ENCODE measurements at regions not wholly inside any gene's neighbourhood (a gene's known extent, or its start where the extent isn't known, plus 50 kb on each side); places are given as distances from the start of the nearest gene placed in this dataset.

- Histone ChIP-seq H3K27me3 (replicated peaks in 1 of 2; ENCODE audit: control insufficient read depth in 2 of 2, insufficient read depth in 2 of 2, low read length in 1 of 2) (no peaks in the 10 kb centered on the region), H3K4me2 (ENCODE audit: control insufficient read depth, insufficient read depth) (no peak overlapping the region), H2AFZ (ENCODE audit: control insufficient read depth, low read depth, low read length) (no peak overlapping the region), H3K4me3 (no peak overlapping the region), H3K9me3 (replicated peaks; ENCODE audit: control insufficient read depth, insufficient read depth, low read length) (no peaks in the 10 kb centered on the region), H3K79me2 (ENCODE audit: control insufficient read depth, insufficient read depth, low read length) (no peaks in the 10 kb centered on the region), H3K9ac (ENCODE audit: control insufficient read depth, insufficient read depth, low read length) (no peak overlapping the region), H4K20me1 (ENCODE audit: control insufficient read depth, insufficient read depth) (no peaks in the 10 kb centered on the region), H3K4me1 (ENCODE audit: control insufficient read depth, insufficient read depth, low read length) (no peaks in the 10 kb centered on the region), H3K27ac (ENCODE audit: control insufficient read depth, insufficient read depth) (no peak overlapping the region), H3K36me3 (ENCODE audit: control insufficient read depth in 2 of 2, insufficient read depth in 2 of 2, low read length in 1 of 2) (no peaks in the 10 kb centered on the region)
- ChIA-PET RAD21 (ENCODE audit: unreplicated experiment) (no interaction called here), SMC1A (ENCODE audit: uncharacterized antibody, unreplicated experiment) (interaction anchor here (1.0 to 1.4 kb wide), 2 partner anchors 8 to 14 kb away, joined by 3 to 4 read pairs; no protein-coding TSS in a partner anchor), CTCF (interaction anchor here (0.6 to 1.3 kb wide), 3 partner anchors 21 to 224 kb away, joined by 3 to 4 read pairs (median 4); no protein-coding TSS in a partner anchor), POLR2A (no interaction called here)
- intact Hi-C loops (cut with micrococcal nuclease; ENCODE audit: unreplicated experiment) (no loop called here), in situ Hi-C loops (cut with MboI) (no loop called here)
- 50% methylated on average over 1 of the region's 1 CpG for WGBS (ENCODE audit: insufficient coverage, insufficient replicate concordance, low lambda C conversion rate, missing lambda C conversion rate)
- TF ChIP-seq BMI1 (IDR thresholded peaks at IDR 0.05; ENCODE audit: borderline replicate concordance) = no peak
- no peak for TF ChIP-seq HDGF (IDR thresholded peaks at IDR 0.05)
- TF ChIP-seq MAX (IDR thresholded peaks at IDR 0.05; ENCODE audit: low read depth, low read length) = no peak
- TF ChIP-seq BACH1 (IDR thresholded peaks at IDR 0.05; ENCODE audit: borderline replicate concordance) = no peak
- no peak for TF ChIP-seq PKNOX1 (IDR thresholded peaks at IDR 0.05)
- no peak for TF ChIP-seq CREM (IDR thresholded peaks at IDR 0.05; ENCODE audit: low read depth)
- no peak for TF ChIP-seq RFX5 (IDR thresholded peaks at IDR 0.05; ENCODE audit: low read depth, low read length)
- no peak for TF ChIP-seq FOXM1 (IDR thresholded peaks at IDR 0.05; ENCODE audit: low read depth, low read length)
- TF ChIP-seq NBN (IDR thresholded peaks at IDR 0.05) = no peak
- no peak for TF ChIP-seq FOS (IDR thresholded peaks at IDR 0.05; ENCODE audit: borderline replicate concordance, extremely low read depth, insufficient read length)
- TF ChIP-seq SUZ12 (IDR thresholded peaks at IDR 0.05; ENCODE audit: unreplicated experiment) = no peak
- no peak for TF ChIP-seq CTCF (IDR thresholded peaks at IDR 0.05 in 2 of 3, conservative IDR thresholded peaks at IDR 0.05 in 1 of 3; ENCODE audit: control insufficient read depth in 2 of 3, extremely low read depth in 1 of 3, insufficient read depth in 1 of 3, low read depth in 3 of 3, low read length in 3 of 3)
- TF ChIP-seq RBBP5 (conservative IDR thresholded peaks at IDR 0.05) = no peak
- no peak for TF ChIP-seq CBX3 (IDR thresholded peaks at IDR 0.05; ENCODE audit: borderline replicate concordance, low read depth)
- no peak for TF ChIP-seq NFIC (IDR thresholded peaks at IDR 0.05; ENCODE audit: low read depth, low read length)
- BruUV-seq (replicated peaks) = no TSS peak
- DNase-seq (ENCODE audit: low read depth, low spot score) (no peak), FAIRE-seq (no peak), ATAC-seq (no peak)
Observed at GRCh38 chr5:96112123-96112670, 150.5 kb upstream of the ELL2 start.
